ENCODE measurements at regions not wholly inside any gene's neighbourhood (a gene's known extent, or its start where the extent isn't known, plus 50 kb on each side); places are given as distances from the start of the nearest gene placed in this dataset.

GRCh38 chr6:47970826-47971225 is 140.2 kb downstream of the PTCHD4 start:
- Histone ChIP-seq H3K9me3 (replicated peaks) (no peaks in the 10 kb centered on the region), H3K36me3 (no peaks in the 10 kb centered on the region), H3K27me3 (no peaks in the 10 kb centered on the region), H3K4me1 (no peaks in the 10 kb centered on the region), H3K27ac (no peak overlapping the region), H3K4me3 (no peak overlapping the region)
- no peak for DNase-seq

DNA sequence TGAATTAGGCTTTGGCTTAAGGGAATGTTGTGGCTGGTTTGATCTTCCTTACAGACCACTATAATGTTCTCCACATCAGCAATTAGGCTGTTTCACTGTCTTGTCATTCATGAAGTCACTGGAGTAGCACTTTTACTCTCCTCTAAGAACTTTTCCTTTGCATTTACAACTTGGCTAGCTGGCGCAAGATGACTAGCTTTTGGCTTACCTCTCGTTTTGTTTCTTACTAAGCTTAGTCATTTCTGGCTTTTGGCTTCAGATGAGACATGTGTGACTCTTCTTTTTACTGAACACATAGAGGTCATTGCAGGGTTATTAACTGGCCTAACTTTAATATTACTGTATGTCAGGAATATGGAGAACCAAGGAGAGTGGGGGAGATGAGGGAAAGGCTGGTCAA is 143.2 kb downstream of the PTCHD4 start:
- DNase-seq = no peak
- Histone ChIP-seq H3K36me3 (no peaks in the 10 kb centered on the region), H3K9me3 (replicated peaks) (no peaks in the 10 kb centered on the region), H3K27ac (no peak overlapping the region), H3K27me3 (no peaks in the 10 kb centered on the region), H3K4me1 (no peaks in the 10 kb centered on the region), H3K4me3 (no peak overlapping the region)

- H3K4me1 ChIP-seq = no peaks in the 10 kb centered on the region
- H3K36me3 ChIP-seq = no peaks in the 10 kb centered on the region
- no peaks in the 10 kb centered on the region for H3K9me3 ChIP-seq (replicated peaks)
- H3K4me3 ChIP-seq = no peak overlapping the region
- DNase-seq = no peak
- H3K27ac ChIP-seq = no peak overlapping the region
- no peaks in the 10 kb centered on the region for H3K27me3 ChIP-seq
Measured at GRCh38 chr6:47964969-47965368, 146.0 kb downstream of the PTCHD4 start.

- Histone ChIP-seq H3K27me3 (no peaks in the 10 kb centered on the region), H3K36me3 (no peaks in the 10 kb centered on the region), H3K4me1 (no peaks in the 10 kb centered on the region), H3K4me3 (no peak overlapping the region), H3K27ac (no peak overlapping the region), H3K9me3 (replicated peaks) (no peaks in the 10 kb centered on the region)
- no peak for DNase-seq
Measured at GRCh38 chr6:47952640-47953039, 158.4 kb downstream of the PTCHD4 start.

- Histone ChIP-seq H3K4me3 (no peak overlapping the region), H3K36me3 (no peaks in the 10 kb centered on the region), H3K4me1 (no peaks in the 10 kb centered on the region), H3K9me3 (replicated peaks) (no peaks in the 10 kb centered on the region), H3K27me3 (no peaks in the 10 kb centered on the region), H3K27ac (no peak overlapping the region)
- no peak for DNase-seq
Measured at GRCh38 chr6:47944846-47945245, 163.0 kb downstream of the OPN5 start.

GRCh38 chr6:47938405-47938804 is 156.6 kb downstream of the OPN5 start:
- Histone ChIP-seq H3K27ac (no peak overlapping the region), H3K4me1 (no peaks in the 10 kb centered on the region), H3K4me3 (no peak overlapping the region), H3K27me3 (no peaks in the 10 kb centered on the region), H3K9me3 (replicated peaks) (no peaks in the 10 kb centered on the region), H3K36me3 (no peaks in the 10 kb centered on the region)
- no peak for DNase-seq

- Histone ChIP-seq H3K27me3 (no peaks in the 10 kb centered on the region), H3K4me3 (no peak overlapping the region), H3K9me3 (replicated peaks) (no peaks in the 10 kb centered on the region), H3K27ac (no peak overlapping the region), H3K4me1 (no peaks in the 10 kb centered on the region), H3K36me3 (no peaks in the 10 kb centered on the region)
- DNase-seq = no peak
Measured at GRCh38 chr6:47936820-47937219, 155.0 kb downstream of the OPN5 start.

- H3K4me1 ChIP-seq = no peaks in the 10 kb centered on the region
- H3K4me3 ChIP-seq = no peak overlapping the region
- H3K36me3 ChIP-seq = no peaks in the 10 kb centered on the region
- H3K9me3 ChIP-seq (replicated peaks) = no peaks in the 10 kb centered on the region
- DNase-seq = peak in 1 of 2 experiments; percentile 3
- no peaks in the 10 kb centered on the region for H3K27me3 ChIP-seq
- no peak overlapping the region for H3K27ac ChIP-seq
Measured at GRCh38 chr6:47934023-47934422, 152.2 kb downstream of the OPN5 start.

DNA sequence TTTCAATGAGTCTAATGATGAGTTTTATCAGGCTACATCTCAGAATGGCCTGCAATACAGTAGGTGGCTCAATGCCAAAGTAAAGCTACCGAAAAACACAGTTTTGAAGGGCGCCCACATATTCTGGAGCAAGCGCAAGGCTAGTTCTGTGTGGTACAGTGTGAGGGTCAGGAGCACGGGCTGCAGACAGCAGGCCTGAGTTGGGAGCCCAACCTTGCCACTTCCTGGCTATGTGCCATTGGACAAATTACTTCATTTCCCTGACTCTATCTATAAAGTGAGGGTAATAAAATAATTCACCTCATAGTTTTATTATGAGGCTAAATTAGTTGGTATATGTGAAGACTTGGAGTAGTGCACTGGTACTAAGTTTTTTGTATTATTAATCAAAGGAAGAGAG is 150.7 kb downstream of the OPN5 start:
- Histone ChIP-seq H3K36me3 (no peaks in the 10 kb centered on the region), H3K27ac (no peak overlapping the region), H3K4me3 (no peak overlapping the region), H3K27me3 (no peaks in the 10 kb centered on the region), H3K9me3 (replicated peaks) (no peaks in the 10 kb centered on the region), H3K4me1 (no peaks in the 10 kb centered on the region)
- no peak for DNase-seq

GRCh38 chr6:47924001-47924400 is 142.2 kb downstream of the OPN5 start:
- Histone ChIP-seq H3K4me1 (no peaks in the 10 kb centered on the region), H3K36me3 (no peaks in the 10 kb centered on the region), H3K4me3 (no peak overlapping the region), H3K27me3 (no peaks in the 10 kb centered on the region), H3K27ac (no peak overlapping the region), H3K9me3 (replicated peaks) (no peaks in the 10 kb centered on the region)
- no peak for DNase-seq

- no peaks in the 10 kb centered on the region for H3K36me3 ChIP-seq
- no peak overlapping the region for H3K27ac ChIP-seq
- no peaks in the 10 kb centered on the region for H3K27me3 ChIP-seq
- H3K4me3 ChIP-seq = no peak overlapping the region
- no peaks in the 10 kb centered on the region for H3K4me1 ChIP-seq
- DNase-seq = peak; percentile 22 to 39
- no peaks in the 10 kb centered on the region for H3K9me3 ChIP-seq (replicated peaks)
Measured at GRCh38 chr6:47922391-47922790, 140.6 kb downstream of the OPN5 start.

- H3K27ac ChIP-seq = no peak overlapping the region
- no peaks in the 10 kb centered on the region for H3K27me3 ChIP-seq
- no peaks in the 10 kb centered on the region for H3K36me3 ChIP-seq
- no peaks in the 10 kb centered on the region for H3K4me1 ChIP-seq
- no peaks in the 10 kb centered on the region for H3K9me3 ChIP-seq (replicated peaks)
- H3K4me3 ChIP-seq = no peak overlapping the region
- no peak for DNase-seq
Measured at GRCh38 chr6:47919875-47920274, 138.0 kb downstream of the OPN5 start.

DNA sequence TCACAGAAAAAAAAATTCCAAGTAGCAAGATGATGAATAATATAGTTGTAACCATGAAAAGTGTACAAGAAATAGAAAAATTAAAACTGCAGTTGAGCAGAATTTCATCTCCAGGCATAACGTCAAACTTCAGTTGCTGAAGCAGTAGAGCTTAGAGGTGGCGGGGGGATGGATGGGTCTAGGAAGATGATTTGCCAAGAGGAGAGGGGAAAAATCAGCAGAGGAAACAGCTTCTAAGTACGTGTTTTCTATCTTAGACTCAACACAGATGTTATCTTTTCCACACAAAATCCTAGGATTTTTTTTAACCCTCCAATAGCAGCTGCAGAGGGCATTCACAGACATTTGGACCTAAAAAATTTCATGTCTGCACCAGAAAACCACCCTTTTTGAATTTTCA is 136.0 kb downstream of the OPN5 start:
- no peaks in the 10 kb centered on the region for H3K36me3 ChIP-seq
- DNase-seq = no peak
- no peaks in the 10 kb centered on the region for H3K4me1 ChIP-seq
- no peak overlapping the region for H3K4me3 ChIP-seq
- H3K27ac ChIP-seq = no peak overlapping the region
- H3K27me3 ChIP-seq = no peaks in the 10 kb centered on the region
- no peaks in the 10 kb centered on the region for H3K9me3 ChIP-seq (replicated peaks)

DNA sequence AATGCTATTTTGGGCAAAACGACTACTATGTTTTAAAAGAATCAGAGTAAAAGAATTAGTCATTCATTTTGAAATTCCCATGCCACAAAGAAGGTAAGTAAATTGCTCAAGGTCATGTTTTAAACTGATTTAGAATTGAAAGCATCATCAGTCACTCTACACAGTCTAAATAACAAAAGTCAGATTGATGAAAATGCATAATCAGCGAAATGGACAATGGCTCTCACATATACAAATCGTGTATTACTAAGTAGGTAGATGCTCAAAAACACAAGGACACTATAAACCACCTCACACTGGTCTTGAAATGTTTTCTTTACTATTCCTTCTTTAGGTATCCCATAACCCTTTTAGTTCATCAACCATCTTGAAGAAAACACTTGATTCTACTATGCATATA is 135.4 kb downstream of the OPN5 start:
- H3K27ac ChIP-seq = no peak overlapping the region
- H3K27me3 ChIP-seq = no peaks in the 10 kb centered on the region
- no peaks in the 10 kb centered on the region for H3K36me3 ChIP-seq
- H3K4me3 ChIP-seq = no peak overlapping the region
- H3K4me1 ChIP-seq = no peaks in the 10 kb centered on the region
- no peaks in the 10 kb centered on the region for H3K9me3 ChIP-seq (replicated peaks)
- DNase-seq = no peak

GRCh38 chr6:47915017-47915416 is 133.2 kb downstream of the OPN5 start:
- no peaks in the 10 kb centered on the region for H3K27me3 ChIP-seq
- H3K36me3 ChIP-seq = no peaks in the 10 kb centered on the region
- no peaks in the 10 kb centered on the region for H3K4me1 ChIP-seq
- no peaks in the 10 kb centered on the region for H3K9me3 ChIP-seq (replicated peaks)
- H3K4me3 ChIP-seq = no peak overlapping the region
- no peak overlapping the region for H3K27ac ChIP-seq
- no peak for DNase-seq

GRCh38 chr6:47908271-47908670 is 126.4 kb downstream of the OPN5 start:
- Histone ChIP-seq H3K36me3 (no peaks in the 10 kb centered on the region), H3K9me3 (replicated peaks) (no peaks in the 10 kb centered on the region), H3K27ac (no peak overlapping the region), H3K4me3 (no peak overlapping the region), H3K4me1 (no peaks in the 10 kb centered on the region), H3K27me3 (no peaks in the 10 kb centered on the region)
- no peak for DNase-seq

DNA sequence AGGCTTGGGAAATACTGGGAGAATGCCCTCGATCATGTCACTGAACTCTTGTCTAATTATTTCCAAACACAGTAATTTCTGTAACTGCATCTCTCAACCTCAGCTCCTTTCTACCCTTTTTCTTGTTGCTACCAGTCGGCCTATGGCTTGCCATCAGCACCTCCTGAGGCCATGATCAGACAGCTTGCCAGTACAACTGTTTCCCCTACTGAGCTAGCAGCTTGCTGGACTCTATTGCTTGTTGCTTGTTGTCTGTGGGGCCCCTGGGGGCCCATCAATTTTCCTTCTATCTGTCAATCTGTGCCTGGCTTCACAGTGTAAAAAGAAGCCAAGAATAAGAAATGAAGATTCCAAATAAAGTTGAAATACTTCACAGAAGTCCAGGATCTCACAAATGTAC is 123.9 kb downstream of the OPN5 start:
- no peaks in the 10 kb centered on the region for H3K9me3 ChIP-seq (replicated peaks)
- H3K4me3 ChIP-seq = no peak overlapping the region
- H3K27me3 ChIP-seq = no peaks in the 10 kb centered on the region
- no peaks in the 10 kb centered on the region for H3K36me3 ChIP-seq
- no peak for DNase-seq
- no peaks in the 10 kb centered on the region for H3K4me1 ChIP-seq
- no peak overlapping the region for H3K27ac ChIP-seq

Data from SJCRH30 (cell line).